WI38 (cell line): ENCODE measurements at regions not wholly inside any gene's neighbourhood (a gene's known extent, or its start where the extent isn't known, plus 50 kb on each side); places are given as distances from the start of the nearest gene placed in this dataset.

ENCODE experiments used
- H3K4me3 ChIP-seq: 2 replicates; pipeline ENCODE4 v1.5.1; 2011; ENCODE audit warnings: low read depth, mild to moderate bottlenecking, control low read depth, low read length
- CTCF ChIP-seq: IDR thresholded peaks from 2 replicates; pipeline ENCODE4 v1.5.1; 2012; ENCODE audit warnings: low read depth, mild to moderate bottlenecking, control low read depth, low read length

DNA sequence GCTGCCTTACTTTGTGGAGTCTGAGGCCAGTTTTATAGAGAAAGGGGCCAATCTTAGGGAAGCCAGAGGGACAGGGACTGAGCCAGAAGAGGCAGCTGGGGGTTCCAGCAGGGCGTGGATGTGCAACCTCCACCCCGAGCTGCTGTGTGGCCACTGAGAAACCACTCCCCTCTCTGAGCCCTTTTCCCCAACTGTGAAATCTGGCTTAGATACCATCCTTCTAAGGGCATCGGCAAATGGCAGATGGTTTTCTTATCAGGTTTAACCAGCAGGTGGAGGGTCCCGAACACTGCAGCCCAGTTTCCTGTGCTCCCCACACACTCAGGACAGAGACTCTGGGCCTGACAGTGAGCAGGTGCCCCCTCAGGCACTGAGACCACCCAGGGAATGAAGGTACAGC, 55.8 kb upstream of the SLC6A6 start:
- TF ChIP-seq CTCF: no peak
- H3K4me3 ChIP-seq: no peak overlapping the region

- TF ChIP-seq CTCF: no peak
- no peak overlapping the region for H3K4me3 ChIP-seq
These were observed 55.3 kb upstream of the SLC6A6 start for GRCh38 chr3:14347110-14347509.

DNA sequence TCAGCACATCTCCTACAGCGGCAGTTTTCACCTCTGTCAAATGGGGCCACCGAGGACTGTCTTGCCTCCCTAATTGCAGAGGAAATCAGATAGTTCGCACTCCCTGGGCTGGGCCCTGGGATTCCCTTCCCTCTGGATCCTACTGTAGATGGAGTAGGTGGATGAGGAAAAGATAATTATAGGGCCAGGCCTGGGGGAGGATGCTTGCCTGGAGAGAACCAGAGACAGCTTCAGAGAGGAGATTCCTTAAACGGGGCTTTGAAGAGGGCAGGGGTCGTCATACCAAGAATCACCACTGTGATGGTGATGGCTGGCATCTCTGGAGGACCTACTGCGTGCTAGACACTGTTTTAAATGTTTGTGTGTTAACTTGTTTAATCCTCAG, 50.8 kb upstream of the SLC6A6 start:
- H3K4me3 ChIP-seq: no peak overlapping the region
- no peak for TF ChIP-seq CTCF

DNA sequence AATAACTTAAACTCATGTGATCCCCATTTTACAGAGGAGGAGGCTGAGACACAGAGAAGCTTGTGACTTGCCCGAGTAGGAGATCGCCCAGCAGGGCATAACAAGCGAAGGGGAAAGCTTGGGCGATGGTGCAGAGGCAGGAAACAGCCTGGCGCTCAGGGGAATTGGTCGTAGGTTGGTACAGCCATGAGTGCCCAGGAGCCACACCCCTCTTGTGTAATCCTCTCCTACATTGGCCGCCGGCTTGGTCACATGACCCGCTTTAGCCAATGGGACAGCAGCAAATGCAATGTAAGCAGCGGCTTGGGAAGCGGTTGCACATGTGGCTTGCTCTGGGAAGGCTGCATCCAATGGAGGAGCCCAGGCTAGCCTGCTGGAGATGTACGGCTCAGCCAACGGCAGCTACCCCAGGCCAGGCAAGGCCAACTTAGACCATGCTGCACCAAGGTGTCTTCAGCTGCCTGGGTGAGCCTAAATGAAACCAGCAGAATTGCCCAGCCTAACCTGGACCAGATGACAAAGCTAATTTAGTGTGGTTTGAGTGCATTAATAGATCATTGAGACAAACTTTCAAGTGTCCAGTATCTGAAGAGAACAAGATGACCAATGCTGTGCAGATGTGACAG, 50.3 kb upstream of the SLC6A6 start:
- H3K4me3 ChIP-seq: no peak overlapping the region
- TF ChIP-seq CTCF: no peak
